ENCODE measurements at regions not wholly inside any gene's neighbourhood (a gene's known extent, or its start where the extent isn't known, plus 50 kb on each side); places are given as distances from the start of the nearest gene placed in this dataset.

GRCh38 chr5:160486573-160486972 is 64.9 kb downstream of the PTTG1 start:
- H3K4me3 ChIP-seq (ENCODE audit: control insufficient read depth in 2 of 3, extremely low read depth in 1 of 3, insufficient read depth in 2 of 3, low read depth in 1 of 3, low read length in 3 of 3) = no peak overlapping the region
- H3K79me2 ChIP-seq (ENCODE audit: control insufficient read depth, insufficient read depth, low read length) = no peaks in the 10 kb centered on the region
- dilution Hi-C loops (cut with MboI; ENCODE audit: extremely low pct_ligation_motif_present, low sequenced_read_pairs) = no loop called here
- DNase-seq (ENCODE audit: low read depth, low spot score) (no peak), FAIRE-seq (no peak)
- no peak overlapping the region for H3K9ac ChIP-seq (ENCODE audit: control insufficient read depth, extremely low read depth, insufficient read depth, low read length)
- H3K9me1 ChIP-seq (ENCODE audit: control insufficient read depth, extremely low read depth, insufficient read depth, low read length) = no peaks in the 10 kb centered on the region
- no peak overlapping the region for H3K4me2 ChIP-seq (ENCODE audit: control insufficient read depth, extremely low read depth, insufficient read depth, low read depth, low read length)
- H3K4me1 ChIP-seq (ENCODE audit: control insufficient read depth, extremely low read depth, insufficient read depth, low read length) = no peaks in the 10 kb centered on the region
- no peaks in the 10 kb centered on the region for H4K20me1 ChIP-seq (ENCODE audit: control insufficient read depth, extremely low read depth, insufficient read depth, low read length)
- H3K27me3 ChIP-seq (ENCODE audit: control insufficient read depth, extremely low read depth, insufficient read depth, low read length) = no peaks in the 10 kb centered on the region
- H3K36me3 ChIP-seq (ENCODE audit: control insufficient read depth in 2 of 2, extremely low read depth in 1 of 2, insufficient read depth in 2 of 2, low read length in 2 of 2) = no peaks in the 10 kb centered on the region
- no peak overlapping the region for H3K27ac ChIP-seq (ENCODE audit: control insufficient read depth, insufficient read depth, low read length)
- H3K9me3 ChIP-seq (ENCODE audit: control insufficient read depth, low read depth, low read length) = no peaks in the 10 kb centered on the region
- TF ChIP-seq CTCF (optimal IDR thresholded peaks at IDR 0.05 in 1 of 3, IDR thresholded peaks at IDR 0.05 in 1 of 3, conservative IDR thresholded peaks at IDR 0.05 in 1 of 3; ENCODE audit: extremely low read depth in 1 of 3, insufficient read depth in 2 of 3, low read length in 3 of 3) = no peak
- no peak for TF ChIP-seq EZH2 (IDR thresholded peaks at IDR 0.05; ENCODE audit: low read length)
- H2AFZ ChIP-seq (ENCODE audit: control insufficient read depth, low read length) = no peak overlapping the region

GRCh38 chr5:160488394-160489325 is 67.0 kb downstream of the PTTG1 start:
- Histone ChIP-seq H3K9ac (ENCODE audit: control insufficient read depth, extremely low read depth, insufficient read depth, low read length) (no peak overlapping the region), H3K79me2 (ENCODE audit: control insufficient read depth, insufficient read depth, low read length) (no peaks in the 10 kb centered on the region), H3K9me1 (ENCODE audit: control insufficient read depth, extremely low read depth, insufficient read depth, low read length) (no peaks in the 10 kb centered on the region), H3K4me2 (ENCODE audit: control insufficient read depth, extremely low read depth, insufficient read depth, low read depth, low read length) (no peak overlapping the region), H3K4me1 (ENCODE audit: control insufficient read depth, extremely low read depth, insufficient read depth, low read length) (no peaks in the 10 kb centered on the region), H3K4me3 (ENCODE audit: control insufficient read depth in 2 of 3, extremely low read depth in 1 of 3, insufficient read depth in 2 of 3, low read depth in 1 of 3, low read length in 3 of 3) (no peak overlapping the region), H3K27ac (ENCODE audit: control insufficient read depth, insufficient read depth, low read length) (no peak overlapping the region), H2AFZ (ENCODE audit: control insufficient read depth, low read length) (no peak overlapping the region), H3K36me3 (ENCODE audit: control insufficient read depth in 2 of 2, extremely low read depth in 1 of 2, insufficient read depth in 2 of 2, low read length in 2 of 2) (no peaks in the 10 kb centered on the region), H3K27me3 (ENCODE audit: control insufficient read depth, extremely low read depth, insufficient read depth, low read length) (no peaks in the 10 kb centered on the region), H3K9me3 (ENCODE audit: control insufficient read depth, low read depth, low read length) (no peaks in the 10 kb centered on the region), H4K20me1 (ENCODE audit: control insufficient read depth, extremely low read depth, insufficient read depth, low read length) (no peaks in the 10 kb centered on the region)
- FAIRE-seq (no peak), DNase-seq (ENCODE audit: low read depth, low spot score) (no peak)
- dilution Hi-C loops (cut with MboI; ENCODE audit: extremely low pct_ligation_motif_present, low sequenced_read_pairs) = no loop called here
- TF ChIP-seq EZH2 (IDR thresholded peaks at IDR 0.05; ENCODE audit: low read length) = no peak
- no peak for TF ChIP-seq CTCF (optimal IDR thresholded peaks at IDR 0.05 in 1 of 3, IDR thresholded peaks at IDR 0.05 in 1 of 3, conservative IDR thresholded peaks at IDR 0.05 in 1 of 3; ENCODE audit: extremely low read depth in 1 of 3, insufficient read depth in 2 of 3, low read length in 3 of 3)

Data from keratinocyte (primary cell).